HK-2 (cell line): ENCODE measurements at regions not wholly inside any gene's neighbourhood (a gene's known extent, or its start where the extent isn't known, plus 50 kb on each side); places are given as distances from the start of the nearest gene placed in this dataset.

Experiments
- DNase-seq: peaks from one replicate; pipeline ENCODE4 v3.0.0-alpha.2; 2018; ENCODE audit not compliant: unreplicated experiment

DNA sequence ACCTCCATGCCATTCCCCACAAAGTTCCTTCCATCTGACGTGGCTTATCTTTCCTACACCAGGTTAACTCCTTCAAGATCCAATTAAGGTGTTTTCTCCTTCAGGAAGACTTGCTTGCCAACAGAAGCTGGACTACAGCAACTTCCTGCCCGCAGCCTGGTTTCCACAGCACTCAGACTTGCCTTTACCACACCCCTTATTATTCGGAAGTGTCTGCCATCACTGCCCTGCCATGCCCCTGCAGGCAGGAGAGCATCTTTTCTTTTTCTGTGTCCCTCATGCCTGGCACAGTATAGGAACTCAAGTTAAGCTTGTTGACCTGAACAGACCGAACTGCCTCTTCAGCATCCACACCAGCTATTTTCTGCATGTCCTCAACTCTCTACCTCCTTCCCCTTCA lies 168.0 kb downstream of the FOXO1 start:
- no peak for DNase-seq

DNA sequence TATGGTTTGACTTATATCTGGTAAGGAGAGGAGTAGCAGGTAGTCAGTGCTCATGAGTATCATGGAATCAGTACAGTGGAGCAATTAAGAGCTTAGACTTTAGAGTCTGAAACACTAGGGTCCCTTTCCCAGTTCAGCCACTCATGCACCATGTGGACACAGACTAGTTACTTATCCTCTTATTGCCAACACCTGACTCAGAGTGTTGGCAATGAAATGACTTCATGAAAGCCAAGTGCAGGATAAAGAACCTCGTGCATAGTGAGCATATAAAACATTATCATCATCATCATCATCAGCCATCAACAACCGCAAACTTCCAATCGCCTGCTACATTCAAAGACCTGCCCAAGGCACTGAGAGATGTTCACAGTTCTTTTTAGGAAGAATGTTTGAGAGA lies 164.2 kb downstream of the FOXO1 start:
- no peak for DNase-seq

DNA sequence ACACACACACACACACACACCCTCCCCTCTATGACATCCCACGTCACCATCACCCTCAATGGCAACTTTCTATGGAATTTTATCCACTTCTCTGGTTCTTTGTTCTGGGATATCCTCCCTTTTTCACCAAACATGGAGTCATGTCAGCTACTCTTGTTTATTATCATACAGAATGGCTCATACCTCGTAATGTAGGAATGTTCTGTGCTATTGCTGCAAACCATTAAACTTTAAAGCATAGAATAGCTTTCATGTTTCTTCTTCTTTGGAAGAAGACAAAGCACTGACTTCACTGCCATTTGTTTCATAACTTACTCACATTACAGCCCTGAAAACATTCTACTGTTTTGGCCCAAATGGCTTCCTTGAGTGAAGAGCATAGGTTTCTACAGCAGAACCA lies 163.4 kb downstream of the FOXO1 start:
- DNase-seq, result no peak

DNA sequence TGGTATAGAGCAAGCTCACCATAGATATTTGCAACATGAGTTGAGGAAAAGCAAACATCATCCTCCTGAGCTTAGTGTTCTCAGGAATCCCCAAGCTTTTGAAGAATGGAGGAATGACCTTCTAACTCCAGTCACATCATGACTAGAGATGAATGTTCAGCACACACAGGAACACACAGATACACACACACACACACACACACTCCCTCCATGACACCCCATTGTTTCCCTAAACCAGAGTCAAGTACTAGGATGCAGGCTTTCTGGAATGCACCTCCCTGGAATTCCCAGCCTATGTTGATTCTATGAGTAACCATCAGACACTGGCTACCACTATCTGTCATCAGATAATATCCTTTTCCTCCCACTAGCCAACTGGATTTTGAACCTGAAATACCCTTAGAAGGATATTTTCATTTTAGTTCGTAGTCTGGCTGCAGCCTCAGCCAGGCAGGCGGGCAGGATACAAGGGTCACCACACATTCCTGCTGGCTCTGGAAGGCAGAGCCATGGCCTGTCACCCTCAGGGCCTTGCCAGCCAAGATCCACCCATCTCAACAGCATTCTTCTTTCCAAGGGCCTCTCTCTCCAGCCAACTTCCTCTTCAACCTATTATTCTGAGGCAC lies 162.4 kb downstream of the FOXO1 start:
- DNase-seq, result no peak

DNA sequence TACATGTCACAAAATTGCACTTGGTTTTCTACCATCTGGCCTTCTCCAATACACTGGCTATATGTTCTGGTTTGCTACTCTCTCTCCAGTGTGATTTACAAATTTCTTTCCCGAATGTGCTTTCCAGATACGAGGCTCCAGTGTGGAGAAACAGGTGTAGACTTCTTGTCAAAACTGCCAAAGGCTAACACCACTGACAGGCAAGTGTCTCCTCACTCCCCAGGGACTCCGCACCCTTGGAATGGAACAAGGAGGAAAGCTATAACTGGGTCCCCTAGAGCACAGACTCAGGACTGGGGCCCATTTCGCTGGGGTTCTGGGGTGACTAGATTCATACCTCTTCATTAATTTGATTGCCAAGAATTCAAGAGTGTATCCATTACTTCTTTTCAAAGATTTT lies 161.8 kb downstream of the FOXO1 start:
- no peak for DNase-seq

DNA sequence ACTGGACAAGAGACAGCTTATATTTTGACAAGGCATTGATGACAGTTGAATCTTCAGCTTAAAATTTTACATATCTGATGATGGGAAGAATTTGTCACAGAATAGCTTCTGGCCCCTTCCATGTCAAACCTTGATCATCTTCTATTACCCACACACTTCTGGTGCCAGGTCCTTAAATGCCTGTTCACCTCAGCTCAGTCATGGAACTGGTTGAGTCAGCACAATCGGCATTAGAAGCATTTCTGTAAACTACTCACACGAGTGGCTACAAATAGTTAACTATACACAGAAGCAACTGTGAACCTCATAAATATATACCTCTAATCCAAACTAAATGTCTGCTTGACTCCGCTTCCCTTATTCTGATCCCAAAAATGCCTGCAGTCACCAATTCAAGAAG lies 161.2 kb downstream of the FOXO1 start:
- no peak for DNase-seq
